ENCODE measurements at regions not wholly inside any gene's neighbourhood (a gene's known extent, or its start where the extent isn't known, plus 50 kb on each side); places are given as distances from the start of the nearest gene placed in this dataset.
A peak's percentile ranks its signal among the peaks of the same experiment; 100 is the strongest.
"Not testable (repeated sequence)": the region's sequence is repeated elsewhere in the genome, so short reads cannot be mapped to it uniquely, and the experiment has no call there.

DNA sequence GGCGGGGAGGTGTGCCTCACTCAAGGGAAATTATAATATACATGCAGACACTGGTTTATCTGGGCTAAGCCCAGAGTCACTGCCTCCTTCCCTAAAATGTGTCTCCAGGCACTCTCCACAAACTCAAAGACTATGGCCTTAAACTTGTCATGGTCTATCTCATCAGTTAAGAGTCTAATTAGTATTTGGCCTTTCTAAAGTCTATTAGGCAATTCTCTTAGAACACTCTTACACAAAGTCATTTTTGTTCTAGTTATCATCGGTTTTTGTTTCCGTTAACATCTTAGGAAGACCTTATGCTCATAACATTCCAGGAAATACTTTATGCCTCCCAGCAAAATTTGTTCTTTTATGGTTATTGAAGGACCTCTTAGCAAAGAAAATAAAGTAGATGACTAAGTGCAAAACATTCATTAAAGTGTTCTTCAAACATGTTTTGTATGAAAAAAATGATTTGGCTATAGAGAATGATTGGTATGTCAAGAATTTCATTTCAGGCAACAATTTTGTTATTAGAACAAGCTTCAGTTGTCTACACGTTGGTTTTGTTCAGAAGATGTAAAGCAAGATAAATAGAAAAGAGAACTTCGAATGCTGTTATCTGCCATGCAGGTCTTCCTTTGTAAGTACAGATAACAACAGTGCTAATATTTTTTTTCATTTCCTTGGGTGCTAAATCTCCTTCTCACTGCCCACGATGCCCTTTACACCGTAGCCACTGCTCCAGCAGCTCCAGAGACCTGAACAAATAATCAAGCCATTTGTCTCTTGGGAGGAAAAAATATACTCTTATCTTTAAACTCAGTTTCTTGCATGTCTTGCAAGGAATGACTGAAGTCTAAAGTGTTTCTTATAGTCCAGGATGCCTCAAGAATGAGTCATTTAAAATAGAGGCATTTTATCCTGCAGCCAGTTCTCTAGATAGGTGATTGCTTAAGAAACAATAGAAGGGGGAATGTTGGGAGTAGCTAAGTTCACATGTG is 170.4 kb downstream of the HTR1B start:
- no peak overlapping the region for H3K4me3 ChIP-seq (ENCODE audit: low read depth, low read length)
- H3K27me3 ChIP-seq (ENCODE audit: control insufficient read depth, insufficient read depth, low read length) = no peaks in the 10 kb centered on the region
- no peaks in the 10 kb centered on the region for H3K36me3 ChIP-seq (ENCODE audit: control insufficient read depth, insufficient read depth, low read length)
- no peak for DNase-seq (ENCODE audit: low read depth in 4 of 6, low spot score in 6 of 6)
- no CpG with 5 or more reads among the region's 7 CpGs for WGBS (ENCODE audit: insufficient coverage)
- no peak overlapping the region for H3K27ac ChIP-seq (ENCODE audit: low read depth, low read length)
- H3K9me3 ChIP-seq (ENCODE audit: control insufficient read depth, insufficient read depth, low read length) = no peaks in the 10 kb centered on the region
- H3K4me1 ChIP-seq (ENCODE audit: control insufficient read depth, insufficient read depth, low read length) = no peaks in the 10 kb centered on the region

DNA sequence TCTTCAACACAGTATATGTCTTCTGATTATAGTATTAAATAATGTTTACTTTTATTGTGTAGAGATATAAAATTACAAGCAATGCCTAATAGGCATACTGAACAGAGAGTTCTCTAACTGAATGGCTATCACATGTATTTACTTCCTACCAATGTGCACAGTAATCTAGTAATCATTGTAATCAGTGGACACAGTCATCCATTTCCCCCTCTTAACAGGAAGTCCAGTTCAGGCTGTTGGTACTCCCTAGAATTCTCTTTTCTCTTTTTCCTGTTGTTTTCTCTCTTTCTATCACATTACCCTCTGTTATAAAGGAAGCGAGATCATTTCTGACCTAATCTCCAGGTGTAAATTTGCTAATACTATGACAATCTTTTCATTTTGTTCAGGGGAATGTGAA is 172.5 kb downstream of the HTR1B start:
- no peak for DNase-seq (ENCODE audit: low read depth in 4 of 6, low spot score in 6 of 6)
- no CpG with 5 or more reads among the region's 1 CpG for WGBS (ENCODE audit: insufficient coverage)
- Histone ChIP-seq H3K27me3 (ENCODE audit: control insufficient read depth, insufficient read depth, low read length) (no peaks in the 10 kb centered on the region), H3K4me1 (ENCODE audit: control insufficient read depth, insufficient read depth, low read length) (no peaks in the 10 kb centered on the region), H3K36me3 (ENCODE audit: control insufficient read depth, insufficient read depth, low read length) (no peaks in the 10 kb centered on the region), H3K9me3 (ENCODE audit: control insufficient read depth, insufficient read depth, low read length) (no peaks in the 10 kb centered on the region), H3K4me3 (ENCODE audit: low read depth, low read length) (no peak overlapping the region), H3K27ac (ENCODE audit: low read depth, low read length) (no peak overlapping the region)

DNA sequence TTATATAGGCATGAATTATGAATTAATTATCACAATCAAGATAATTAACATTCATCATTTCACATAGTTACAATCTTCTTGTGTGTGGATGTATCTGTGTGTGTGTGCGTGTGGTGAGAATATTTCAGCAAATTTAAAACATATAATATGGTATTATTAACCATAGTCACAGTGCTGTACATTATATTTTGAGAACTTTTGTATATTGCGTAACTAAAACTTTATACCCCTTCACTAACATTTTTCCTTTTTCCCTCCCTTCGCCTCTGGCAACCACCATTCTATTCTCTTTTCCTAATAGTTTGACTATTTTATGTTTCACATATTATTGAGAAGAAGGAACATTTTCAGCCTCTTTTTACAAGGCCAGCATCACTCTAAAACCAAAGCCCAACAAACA is 176.8 kb downstream of the HTR1B start:
- no peaks in the 10 kb centered on the region for H3K27me3 ChIP-seq (ENCODE audit: control insufficient read depth, insufficient read depth, low read length)
- peaks cover 2% of the 10 kb centered on the region for H3K9me3 ChIP-seq (ENCODE audit: control insufficient read depth, insufficient read depth, low read length)
- no peaks in the 10 kb centered on the region for H3K36me3 ChIP-seq (ENCODE audit: control insufficient read depth, insufficient read depth, low read length)
- no peaks in the 10 kb centered on the region for H3K4me1 ChIP-seq (ENCODE audit: control insufficient read depth, insufficient read depth, low read length)
- no peak overlapping the region for H3K4me3 ChIP-seq (ENCODE audit: low read depth, low read length)
- no peak for DNase-seq (ENCODE audit: low read depth in 4 of 6, low spot score in 6 of 6)
- H3K27ac ChIP-seq (ENCODE audit: low read depth, low read length) = no peak overlapping the region
- WGBS (ENCODE audit: insufficient coverage) = no CpG with 5 or more reads among the region's 3 CpGs

DNA sequence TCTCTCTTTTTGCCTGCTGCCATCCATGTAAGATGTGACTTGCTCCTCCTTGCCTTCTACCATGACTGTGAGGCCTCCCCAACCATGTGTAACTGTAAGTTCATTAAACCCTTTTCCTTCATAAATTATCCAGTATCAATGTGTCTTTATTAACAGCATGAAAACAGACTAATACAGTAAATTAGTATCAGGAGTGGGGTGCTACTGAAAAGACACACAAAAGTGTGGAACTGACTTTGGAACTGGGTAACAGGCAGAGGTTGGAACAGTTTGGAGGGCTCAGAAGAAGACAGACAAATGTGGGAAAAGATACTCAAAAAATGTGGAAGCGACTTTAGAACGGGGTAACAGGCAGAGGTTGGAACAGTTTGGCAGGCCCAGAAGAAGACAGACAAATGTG is 189.4 kb downstream of the HTR1B start:
- no peak for DNase-seq (ENCODE audit: low read depth in 4 of 6, low spot score in 6 of 6)
- Histone ChIP-seq H3K36me3 (ENCODE audit: control insufficient read depth, insufficient read depth, low read length) (no peaks in the 10 kb centered on the region), H3K4me3 (ENCODE audit: low read depth, low read length) (no peak overlapping the region), H3K9me3 (ENCODE audit: control insufficient read depth, insufficient read depth, low read length) (peaks cover 7% of the 10 kb centered on the region), H3K27ac (ENCODE audit: low read depth, low read length) (no peak overlapping the region), H3K4me1 (ENCODE audit: control insufficient read depth, insufficient read depth, low read length) (no peaks in the 10 kb centered on the region), H3K27me3 (ENCODE audit: control insufficient read depth, insufficient read depth, low read length) (no peaks in the 10 kb centered on the region)
- WGBS (ENCODE audit: insufficient coverage) = 92% methylated on average over 2 of the region's 2 CpGs

DNA sequence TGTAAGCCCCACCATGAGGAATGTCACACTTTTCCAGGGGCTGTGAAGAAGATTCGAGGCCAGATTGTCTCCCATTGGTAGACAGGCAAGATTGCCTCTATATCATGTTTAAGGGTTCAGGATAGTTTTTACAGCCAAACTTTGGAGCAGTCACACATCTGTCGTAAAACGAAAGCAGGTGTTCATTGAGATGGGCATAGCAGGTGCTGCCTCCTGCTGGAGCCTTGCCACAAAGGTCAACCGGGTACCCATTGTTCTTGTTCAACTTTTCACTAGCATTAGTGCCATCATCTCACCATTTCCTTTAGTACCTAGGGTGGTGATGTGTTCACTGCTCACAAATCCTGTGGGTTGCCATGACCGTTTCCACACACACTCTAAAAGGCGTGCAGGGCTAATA is 198.3 kb downstream of the HTR1B start:
- DNase-seq (ENCODE audit: low read depth in 4 of 6, low spot score in 6 of 6) = no peak
- Histone ChIP-seq H3K4me3 (ENCODE audit: low read depth, low read length) (no peak overlapping the region), H3K27me3 (ENCODE audit: control insufficient read depth, insufficient read depth, low read length) (no peaks in the 10 kb centered on the region), H3K27ac (ENCODE audit: low read depth, low read length) (no peak overlapping the region), H3K4me1 (ENCODE audit: control insufficient read depth, insufficient read depth, low read length) (no peaks in the 10 kb centered on the region), H3K36me3 (ENCODE audit: control insufficient read depth, insufficient read depth, low read length) (no peaks in the 10 kb centered on the region), H3K9me3 (ENCODE audit: control insufficient read depth, insufficient read depth, low read length) (no peaks in the 10 kb centered on the region)
- 81% methylated on average over 4 of the region's 6 CpGs for WGBS (ENCODE audit: insufficient coverage)

DNA sequence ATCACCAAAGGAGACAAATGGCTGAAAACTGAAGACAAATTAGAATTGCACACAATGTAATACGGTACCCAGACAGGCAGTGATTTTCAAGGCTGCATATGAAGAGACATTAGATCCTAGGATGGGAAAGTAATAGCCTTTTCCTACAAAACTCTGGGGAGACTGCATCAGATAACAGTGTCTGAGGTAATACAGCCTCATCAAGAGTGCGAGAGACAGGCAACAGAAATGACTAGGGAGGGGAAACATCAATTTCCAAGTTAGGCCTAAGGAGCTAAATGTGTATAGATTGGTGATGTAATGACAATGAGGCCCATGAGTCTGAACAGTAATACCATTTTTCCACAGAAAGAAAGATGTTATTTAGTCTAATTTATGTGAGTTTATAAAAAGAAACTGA is 200.3 kb downstream of the HTR1B start:
- WGBS (ENCODE audit: insufficient coverage) = 60% methylated on average over 1 of the region's 2 CpGs
- no peak overlapping the region for H3K27ac ChIP-seq (ENCODE audit: low read depth, low read length)
- H3K27me3 ChIP-seq (ENCODE audit: control insufficient read depth, insufficient read depth, low read length) = no peaks in the 10 kb centered on the region
- H3K36me3 ChIP-seq (ENCODE audit: control insufficient read depth, insufficient read depth, low read length) = no peaks in the 10 kb centered on the region
- DNase-seq (ENCODE audit: low read depth in 4 of 6, low spot score in 6 of 6) = peak in 1 of 6 donors; percentile 22
- no peak overlapping the region for H3K4me3 ChIP-seq (ENCODE audit: low read depth, low read length)
- H3K9me3 ChIP-seq (ENCODE audit: control insufficient read depth, insufficient read depth, low read length) = no peaks in the 10 kb centered on the region
- no peaks in the 10 kb centered on the region for H3K4me1 ChIP-seq (ENCODE audit: control insufficient read depth, insufficient read depth, low read length)

DNA sequence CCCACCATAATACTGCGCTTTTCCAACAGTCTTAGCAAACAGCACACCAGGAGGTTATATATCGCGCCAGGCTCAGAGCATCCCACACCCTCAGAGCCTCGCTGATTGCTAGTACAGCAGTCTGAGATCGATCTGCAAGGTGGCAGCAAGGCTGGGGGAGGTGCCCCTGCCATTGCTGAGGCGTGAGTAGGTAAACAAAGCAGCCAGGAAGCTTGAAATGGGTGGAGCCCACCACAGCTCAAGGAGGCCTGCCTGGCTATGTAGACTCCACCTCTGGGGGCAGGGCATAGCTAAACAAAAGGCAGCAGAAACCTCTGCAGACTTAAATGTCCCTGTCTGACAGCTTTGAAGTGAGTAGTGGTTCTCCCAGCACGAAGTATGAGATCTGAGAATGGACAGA is 211.5 kb downstream of the HTR1B start:
- not testable (repeated sequence) for H3K4me1 ChIP-seq (ENCODE audit: control insufficient read depth, insufficient read depth, low read length)
- 83% methylated on average over 7 of the region's 7 CpGs for WGBS (ENCODE audit: insufficient coverage)

DNA sequence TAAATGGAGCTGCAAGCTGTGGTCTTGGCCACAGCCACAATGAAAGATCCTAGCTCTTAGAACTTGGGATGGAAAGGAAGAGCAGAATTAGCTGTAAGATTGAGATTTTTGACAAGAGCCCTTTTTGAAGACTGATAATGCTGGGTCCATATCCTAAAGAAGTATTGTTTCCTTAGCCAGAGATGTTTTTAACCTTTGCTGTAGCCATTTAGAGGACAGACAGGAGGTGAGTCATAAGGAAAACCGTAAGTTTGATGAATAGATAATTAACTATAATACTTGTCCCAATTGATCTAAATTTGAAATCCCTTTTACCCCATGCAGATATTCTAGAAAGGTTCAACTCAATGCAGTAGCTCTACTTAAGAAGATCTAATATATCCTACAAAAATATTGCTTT is 213.7 kb downstream of the HTR1B start:
- H3K4me1 ChIP-seq (ENCODE audit: control insufficient read depth, insufficient read depth, low read length) = no peaks in the 10 kb centered on the region
- no peak overlapping the region for H3K27ac ChIP-seq (ENCODE audit: low read depth, low read length)
- DNase-seq (ENCODE audit: low read depth in 4 of 6, low spot score in 6 of 6) = no peak
- WGBS (ENCODE audit: insufficient coverage) = no CpG with 5 or more reads among the region's 1 CpG
- peaks cover 1% of the 10 kb centered on the region for H3K9me3 ChIP-seq (ENCODE audit: control insufficient read depth, insufficient read depth, low read length)
- H3K4me3 ChIP-seq (ENCODE audit: low read depth, low read length) = no peak overlapping the region
- no peaks in the 10 kb centered on the region for H3K36me3 ChIP-seq (ENCODE audit: control insufficient read depth, insufficient read depth, low read length)
- no peaks in the 10 kb centered on the region for H3K27me3 ChIP-seq (ENCODE audit: control insufficient read depth, insufficient read depth, low read length)

More for the DNA sequence above, 211.5 kb downstream of the HTR1B start:
- not testable (repeated sequence) for DNase-seq (ENCODE audit: low read depth in 4 of 6, low spot score in 6 of 6); H3K4me3 ChIP-seq (ENCODE audit: low read depth, low read length); H3K27ac ChIP-seq (ENCODE audit: low read depth, low read length); H3K27me3 ChIP-seq (ENCODE audit: control insufficient read depth, insufficient read depth, low read length); H3K36me3 ChIP-seq (ENCODE audit: control insufficient read depth, insufficient read depth, low read length); H3K9me3 ChIP-seq (ENCODE audit: control insufficient read depth, insufficient read depth, low read length)

DNA sequence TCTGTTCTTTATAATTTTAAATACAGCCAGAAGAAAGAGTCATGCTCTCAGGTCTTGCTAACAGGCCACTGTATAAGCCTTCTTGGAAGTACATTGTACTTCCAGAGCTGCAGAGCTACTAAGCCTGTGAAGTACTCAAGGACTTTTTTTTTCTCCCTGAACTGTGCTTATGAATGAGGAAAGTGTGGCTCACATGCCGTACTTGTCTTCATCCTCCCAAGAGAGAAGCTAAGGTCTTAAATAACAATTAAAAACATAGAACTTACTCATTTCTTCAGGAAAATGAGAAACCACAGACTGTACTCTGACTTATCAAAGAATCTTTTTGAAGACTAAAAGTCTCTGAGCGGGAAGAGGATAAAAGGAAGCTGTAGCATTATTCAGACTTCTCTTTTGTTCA is 218.3 kb downstream of the HTR1B start:
- Histone ChIP-seq H3K27ac (ENCODE audit: low read depth, low read length) (no peak overlapping the region), H3K4me3 (ENCODE audit: low read depth, low read length) (no peak overlapping the region), H3K9me3 (ENCODE audit: control insufficient read depth, insufficient read depth, low read length) (peaks cover 1% of the 10 kb centered on the region), H3K27me3 (ENCODE audit: control insufficient read depth, insufficient read depth, low read length) (no peaks in the 10 kb centered on the region), H3K36me3 (ENCODE audit: control insufficient read depth, insufficient read depth, low read length) (no peaks in the 10 kb centered on the region), H3K4me1 (ENCODE audit: control insufficient read depth, insufficient read depth, low read length) (no peaks in the 10 kb centered on the region)
- no peak for DNase-seq (ENCODE audit: low read depth in 4 of 6, low spot score in 6 of 6)
- WGBS (ENCODE audit: insufficient coverage) = no CpG with 5 or more reads among the region's 2 CpGs

Measured in spinal cord (tissue), 9 donors.